DOHH2 (cell line): ENCODE measurements at regions not wholly inside any gene's neighbourhood (a gene's known extent, or its start where the extent isn't known, plus 50 kb on each side); places are given as distances from the start of the nearest gene placed in this dataset.

ENCODE experiments used
- CTCF ChIP-seq: fragments of 200-600 bp; sonication (generic); IDR thresholded peaks from one replicate; pipeline ENCODE4 v1.5.1; 2014; ENCODE audit warnings: antibody characterized with exemption, mild to moderate bottlenecking, low read depth, low read length; ENCODE audit not compliant: poor library complexity, severe bottlenecking
- EZH2phosphoT487 ChIP-seq: fragments of 200-600 bp; sonication (generic); IDR thresholded peaks from 2 replicates; pipeline ENCODE4 v1.6.1; 2017; ENCODE audit warnings: borderline replicate concordance, mild to moderate bottlenecking, antibody characterized with exemption, low read length, moderate library complexity, mixed read lengths

GRCh38 chr4:180437601-180438000 lies 1805.6 kb upstream of the TENM3 start:
- no peak for TF ChIP-seq CTCF
- TF ChIP-seq EZH2phosphoT487 = no peak
